ENCODE measurements at regions not wholly inside any gene's neighbourhood (a gene's known extent, or its start where the extent isn't known, plus 50 kb on each side); places are given as distances from the start of the nearest gene placed in this dataset.
A peak's percentile ranks its signal among the peaks of the same experiment; 100 is the strongest.

GRCh38 chr4:123259676-123260646 lies 136.6 kb upstream of the SPRY1 start:
- ATAC-seq (peak; percentile 19 to 33), DNase-seq (no peak)
- no peak overlapping the region for H3K4me3 ChIP-seq
- in situ Hi-C loops (cut with MboI; ENCODE audit: low sequenced_read_pairs in 4 of 4) (no loop called here), intact Hi-C loops (cut with DNase I; ENCODE audit: low total_unique reads) (no loop called here)
- TF ChIP-seq POLR2A (IDR thresholded peaks at IDR 0.05), result no peak
- TF ChIP-seq, protein P1, sequence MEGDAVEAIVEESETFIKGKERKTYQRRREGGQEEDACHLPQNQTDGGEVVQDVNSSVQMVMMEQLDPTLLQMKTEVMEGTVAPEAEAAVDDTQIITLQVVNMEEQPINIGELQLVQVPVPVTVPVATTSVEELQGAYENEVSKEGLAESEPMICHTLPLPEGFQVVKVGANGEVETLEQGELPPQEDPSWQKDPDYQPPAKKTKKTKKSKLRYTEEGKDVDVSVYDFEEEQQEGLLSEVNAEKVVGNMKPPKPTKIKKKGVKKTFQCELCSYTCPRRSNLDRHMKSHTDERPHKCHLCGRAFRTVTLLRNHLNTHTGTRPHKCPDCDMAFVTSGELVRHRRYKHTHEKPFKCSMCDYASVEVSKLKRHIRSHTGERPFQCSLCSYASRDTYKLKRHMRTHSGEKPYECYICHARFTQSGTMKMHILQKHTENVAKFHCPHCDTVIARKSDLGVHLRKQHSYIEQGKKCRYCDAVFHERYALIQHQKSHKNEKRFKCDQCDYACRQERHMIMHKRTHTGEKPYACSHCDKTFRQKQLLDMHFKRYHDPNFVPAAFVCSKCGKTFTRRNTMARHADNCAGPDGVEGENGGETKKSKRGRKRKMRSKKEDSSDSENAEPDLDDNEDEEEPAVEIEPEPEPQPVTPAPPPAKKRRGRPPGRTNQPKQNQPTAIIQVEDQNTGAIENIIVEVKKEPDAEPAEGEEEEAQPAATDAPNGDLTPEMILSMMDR (IDR thresholded peaks at IDR 0.05 in 4 of 5, conservative IDR thresholded peaks at IDR 0.05 in 1 of 5), result no peak
- H3K27me3 ChIP-seq, result no peaks in the 10 kb centered on the region
- H3K9me3 ChIP-seq, result no peaks in the 10 kb centered on the region
- no peak overlapping the region for H3K27ac ChIP-seq
- no peaks in the 10 kb centered on the region for H3K36me3 ChIP-seq
- H3K4me1 ChIP-seq, result peaks cover 20 to 27% of the 10 kb centered on the region in 2 donors

- H3K27ac ChIP-seq, result no peak overlapping the region
These were observed 135.9 kb upstream of the SPRY1 start for GRCh38 chr4:123260653-123261052.

DNA sequence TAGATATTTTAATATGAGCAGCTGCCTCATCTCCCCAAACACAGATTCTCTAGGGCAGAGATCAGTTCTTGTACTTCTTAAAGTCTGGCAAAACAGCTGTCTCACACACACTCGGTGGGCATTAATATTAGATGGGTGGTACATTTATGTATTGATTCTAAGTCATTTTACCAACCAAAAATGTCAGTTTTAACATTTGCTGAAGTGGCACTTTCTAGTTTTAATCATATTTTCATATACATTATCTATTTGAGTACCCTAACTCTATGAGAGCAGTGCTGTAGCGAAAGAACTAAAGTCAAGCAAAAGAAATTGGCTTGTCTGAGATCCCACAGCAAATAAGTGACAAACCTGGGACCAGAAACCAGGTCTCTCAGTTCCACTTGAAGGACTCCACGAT lies 134.5 kb upstream of the SPRY1 start:
- Histone ChIP-seq H3K9me3 (no peaks in the 10 kb centered on the region), H3K36me3 (no peaks in the 10 kb centered on the region), H3K27ac (no peak overlapping the region), H3K4me1 (peaks cover 20 to 27% of the 10 kb centered on the region in 2 donors), H3K4me3 (no peak overlapping the region), H3K27me3 (no peaks in the 10 kb centered on the region)
- in situ Hi-C loops (cut with MboI; ENCODE audit: low sequenced_read_pairs in 4 of 4) (no loop called here), intact Hi-C loops (cut with DNase I; ENCODE audit: low total_unique reads) (no loop called here)
- ATAC-seq, result no peak
- TF ChIP-seq, protein P1 (IDR thresholded peaks at IDR 0.05 in 4 of 5, conservative IDR thresholded peaks at IDR 0.05 in 1 of 5), result no peak
- no peak for TF ChIP-seq POLR2A (IDR thresholded peaks at IDR 0.05)
- no peak for DNase-seq

More at GRCh38 chr4:123260653-123261052, 135.9 kb upstream of the SPRY1 start:
- ATAC-seq (peak in 1 of 2 donors; percentile 19), DNase-seq (no peak)
- H3K27me3 ChIP-seq, result no peaks in the 10 kb centered on the region
- no peaks in the 10 kb centered on the region for H3K36me3 ChIP-seq
- peaks cover 20 to 27% of the 10 kb centered on the region in 2 donors for H3K4me1 ChIP-seq
- no peak overlapping the region for H3K4me3 ChIP-seq
- H3K9me3 ChIP-seq, result no peaks in the 10 kb centered on the region
- in situ Hi-C loops (cut with MboI; ENCODE audit: low sequenced_read_pairs in 4 of 4) (no loop called here), intact Hi-C loops (cut with DNase I; ENCODE audit: low total_unique reads) (no loop called here)
- TF ChIP-seq, protein P1 (IDR thresholded peaks at IDR 0.05 in 4 of 5, conservative IDR thresholded peaks at IDR 0.05 in 1 of 5), result no peak
- no peak for TF ChIP-seq POLR2A (IDR thresholded peaks at IDR 0.05)

- no peak for TF ChIP-seq POLR2A (IDR thresholded peaks at IDR 0.05)
- TF ChIP-seq, protein P1 (IDR thresholded peaks at IDR 0.05 in 4 of 5, conservative IDR thresholded peaks at IDR 0.05 in 1 of 5), result no peak
- Histone ChIP-seq H3K9me3 (no peaks in the 10 kb centered on the region), H3K4me3 (no peak overlapping the region)
These were observed 131.2 kb upstream of the SPRY1 start for GRCh38 chr4:123265443-123265842.

More at GRCh38 chr4:123265443-123265842, 131.2 kb upstream of the SPRY1 start:
- Histone ChIP-seq H3K27me3 (no peaks in the 10 kb centered on the region), H3K4me1 (peaks cover 3% of the 10 kb centered on the region in 2 donors), H3K27ac (no peak overlapping the region), H3K36me3 (no peaks in the 10 kb centered on the region)
- no peak for DNase-seq
- no peak for ATAC-seq
- intact Hi-C loops (cut with DNase I; ENCODE audit: low total_unique reads) (no loop called here), in situ Hi-C loops (cut with MboI; ENCODE audit: low sequenced_read_pairs in 4 of 4) (no loop called here)

Measured in gastrocnemius medialis (tissue), 4 donors.